SK-N-SH (cell line): ENCODE measurements at regions not wholly inside any gene's neighbourhood (a gene's known extent, or its start where the extent isn't known, plus 50 kb on each side); places are given as distances from the start of the nearest gene placed in this dataset.

Experiments
- EP300 ChIP-seq, 2 experiments: IDR thresholded peaks; 2 replicates each; pipeline versions ENCODE4 v1.4.0 to v1.6.1; 2012; ENCODE audit warnings: borderline replicate concordance in 1 of 2, low read depth in 1 of 2, low read length in 1 of 2
- FOSL2 ChIP-seq: IDR thresholded peaks from 2 replicates; pipeline ENCODE4 v1.4.0; 2012; ENCODE audit warnings: low read depth, mild to moderate bottlenecking, moderate library complexity, borderline replicate concordance
- GATA2 ChIP-seq: sonication (generic); formaldehyde crosslinking; IDR thresholded peaks from 2 replicates; pipeline ENCODE4 v1.5.0; 2020; ENCODE audit warnings: mild to moderate bottlenecking, missing genetic modification reagents
- JUND ChIP-seq: IDR thresholded peaks from 2 replicates; pipeline ENCODE4 v1.4.0; 2012
- MAX ChIP-seq: IDR thresholded peaks from 2 replicates; pipeline ENCODE4 v1.4.0; 2012; ENCODE audit warnings: low read depth
- PBX3 ChIP-seq: IDR thresholded peaks from 2 replicates; pipeline ENCODE4; 2012
- POLR2AphosphoS5 ChIP-seq: IDR thresholded peaks from 2 replicates; pipeline ENCODE4 v1.6.1; 2012; ENCODE audit warnings: low read depth, low read length
- SIN3A ChIP-seq: IDR thresholded peaks from 2 replicates; pipeline ENCODE4 v1.6.1; 2012; ENCODE audit warnings: low read depth, mild to moderate bottlenecking, low read length, moderate library complexity, borderline replicate concordance
- SMC3 ChIP-seq: IDR thresholded peaks from 2 replicates; pipeline ENCODE4 v1.6.1; 2012; ENCODE audit warnings: low read depth, low read length, improper control_type of control experiment
- TAF1 ChIP-seq: IDR thresholded peaks from 2 replicates; pipeline ENCODE4 v1.6.1; 2012; ENCODE audit warnings: low read depth, mild to moderate bottlenecking, low read length, moderate library complexity, borderline replicate concordance
- TF ChIP-seq, protein P1 (sequence below): fragments of 200-600 bp; sonication (generic); IDR thresholded peaks from 2 replicates; pipeline ENCODE4 v1.6.1; 2017; ENCODE audit warnings: antibody characterized with exemption, mild to moderate bottlenecking, moderate library complexity
- TF ChIP-seq, protein P2 (sequence below): IDR thresholded peaks from 2 replicates; pipeline ENCODE4 v1.6.1; 2012; ENCODE audit warnings: mild to moderate bottlenecking, low read depth, low read length, moderate library complexity

DNA sequence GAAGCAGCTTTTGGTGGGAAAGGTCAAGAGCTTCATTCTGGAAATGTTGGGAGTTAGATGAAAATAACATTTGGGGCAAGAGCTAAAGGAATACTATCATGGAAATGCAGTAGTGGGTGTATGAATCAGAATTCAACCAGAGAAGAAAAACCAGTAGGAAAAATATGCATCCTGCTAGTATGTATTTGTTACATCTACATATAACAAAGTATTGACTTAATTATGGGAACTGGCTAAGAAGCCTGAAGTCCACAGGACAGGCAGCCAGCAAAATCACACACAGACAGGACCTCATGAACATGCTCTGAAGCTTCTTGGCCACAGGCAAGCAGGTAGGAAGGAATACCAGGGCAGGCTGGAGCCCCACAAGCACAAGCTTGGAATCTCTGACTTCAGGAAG, 185.8 kb downstream of the FBXO15 start:
- TF ChIP-seq POLR2AphosphoS5 (no peak), PBX3 (no peak), JUND (no peak), EP300 (IDR thresholded peaks at IDR 0.05; ENCODE audit: borderline replicate concordance in 1 of 2, low read depth in 1 of 2, low read length in 1 of 2) (no peak), FOSL2 (no peak), SIN3A (no peak), MAX (no peak), TAF1 (no peak), SMC3 (no peak), GATA2 (no peak)
- TF ChIP-seq, protein P1, sequence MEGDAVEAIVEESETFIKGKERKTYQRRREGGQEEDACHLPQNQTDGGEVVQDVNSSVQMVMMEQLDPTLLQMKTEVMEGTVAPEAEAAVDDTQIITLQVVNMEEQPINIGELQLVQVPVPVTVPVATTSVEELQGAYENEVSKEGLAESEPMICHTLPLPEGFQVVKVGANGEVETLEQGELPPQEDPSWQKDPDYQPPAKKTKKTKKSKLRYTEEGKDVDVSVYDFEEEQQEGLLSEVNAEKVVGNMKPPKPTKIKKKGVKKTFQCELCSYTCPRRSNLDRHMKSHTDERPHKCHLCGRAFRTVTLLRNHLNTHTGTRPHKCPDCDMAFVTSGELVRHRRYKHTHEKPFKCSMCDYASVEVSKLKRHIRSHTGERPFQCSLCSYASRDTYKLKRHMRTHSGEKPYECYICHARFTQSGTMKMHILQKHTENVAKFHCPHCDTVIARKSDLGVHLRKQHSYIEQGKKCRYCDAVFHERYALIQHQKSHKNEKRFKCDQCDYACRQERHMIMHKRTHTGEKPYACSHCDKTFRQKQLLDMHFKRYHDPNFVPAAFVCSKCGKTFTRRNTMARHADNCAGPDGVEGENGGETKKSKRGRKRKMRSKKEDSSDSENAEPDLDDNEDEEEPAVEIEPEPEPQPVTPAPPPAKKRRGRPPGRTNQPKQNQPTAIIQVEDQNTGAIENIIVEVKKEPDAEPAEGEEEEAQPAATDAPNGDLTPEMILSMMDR, result no peak
- TF ChIP-seq, protein P2, sequence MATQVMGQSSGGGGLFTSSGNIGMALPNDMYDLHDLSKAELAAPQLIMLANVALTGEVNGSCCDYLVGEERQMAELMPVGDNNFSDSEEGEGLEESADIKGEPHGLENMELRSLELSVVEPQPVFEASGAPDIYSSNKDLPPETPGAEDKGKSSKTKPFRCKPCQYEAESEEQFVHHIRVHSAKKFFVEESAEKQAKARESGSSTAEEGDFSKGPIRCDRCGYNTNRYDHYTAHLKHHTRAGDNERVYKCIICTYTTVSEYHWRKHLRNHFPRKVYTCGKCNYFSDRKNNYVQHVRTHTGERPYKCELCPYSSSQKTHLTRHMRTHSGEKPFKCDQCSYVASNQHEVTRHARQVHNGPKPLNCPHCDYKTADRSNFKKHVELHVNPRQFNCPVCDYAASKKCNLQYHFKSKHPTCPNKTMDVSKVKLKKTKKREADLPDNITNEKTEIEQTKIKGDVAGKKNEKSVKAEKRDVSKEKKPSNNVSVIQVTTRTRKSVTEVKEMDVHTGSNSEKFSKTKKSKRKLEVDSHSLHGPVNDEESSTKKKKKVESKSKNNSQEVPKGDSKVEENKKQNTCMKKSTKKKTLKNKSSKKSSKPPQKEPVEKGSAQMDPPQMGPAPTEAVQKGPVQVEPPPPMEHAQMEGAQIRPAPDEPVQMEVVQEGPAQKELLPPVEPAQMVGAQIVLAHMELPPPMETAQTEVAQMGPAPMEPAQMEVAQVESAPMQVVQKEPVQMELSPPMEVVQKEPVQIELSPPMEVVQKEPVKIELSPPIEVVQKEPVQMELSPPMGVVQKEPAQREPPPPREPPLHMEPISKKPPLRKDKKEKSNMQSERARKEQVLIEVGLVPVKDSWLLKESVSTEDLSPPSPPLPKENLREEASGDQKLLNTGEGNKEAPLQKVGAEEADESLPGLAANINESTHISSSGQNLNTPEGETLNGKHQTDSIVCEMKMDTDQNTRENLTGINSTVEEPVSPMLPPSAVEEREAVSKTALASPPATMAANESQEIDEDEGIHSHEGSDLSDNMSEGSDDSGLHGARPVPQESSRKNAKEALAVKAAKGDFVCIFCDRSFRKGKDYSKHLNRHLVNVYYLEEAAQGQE, result no peak
